ENCODE measurements at regions not wholly inside any gene's neighbourhood (a gene's known extent, or its start where the extent isn't known, plus 50 kb on each side); places are given as distances from the start of the nearest gene placed in this dataset.

GRCh38 chr16:27692576-27692975 lies 142.6 kb downstream of the KATNIP start:
- H3K27me3 ChIP-seq (replicated peaks; ENCODE audit: insufficient read depth) = no peaks in the 10 kb centered on the region
- H3K4me3 ChIP-seq = no peak overlapping the region
- H3K9me3 ChIP-seq = no peaks in the 10 kb centered on the region
- TF ChIP-seq CTCF (IDR thresholded peaks at IDR 0.05) (no peak), POLR2A (IDR thresholded peaks at IDR 0.05) (no peak), POLR2AphosphoS5 (IDR thresholded peaks at IDR 0.05) (no peak)
- no peak overlapping the region for H3K27ac ChIP-seq
- 94% methylated on average over 10 of the region's 10 CpGs for WGBS
- DNase-seq (ENCODE audit: low spot score) = no peak
- intact Hi-C loops (cut with DNase I) = no loop called here
- no peaks in the 10 kb centered on the region for H3K36me3 ChIP-seq
- no peaks in the 10 kb centered on the region for H3K4me1 ChIP-seq (replicated peaks)

DNA sequence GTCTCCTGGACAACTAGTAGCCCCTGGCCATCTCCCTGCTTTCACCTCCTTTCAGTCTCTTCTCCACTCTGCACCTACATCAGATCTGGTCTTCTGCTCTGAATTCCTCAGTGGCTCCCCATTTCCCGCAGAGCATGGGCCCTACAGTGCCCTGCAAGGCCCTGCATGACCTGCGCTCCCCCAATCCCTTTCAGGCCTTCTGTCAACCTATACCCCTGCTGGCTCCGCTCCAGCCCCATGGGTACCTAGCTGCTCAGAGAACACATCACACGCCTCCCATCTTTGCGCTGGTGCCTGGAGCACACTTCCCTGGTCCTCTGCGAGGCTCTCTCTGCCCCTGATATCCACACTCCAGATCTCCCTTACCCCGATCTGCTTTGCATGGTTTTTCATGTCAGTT lies 145.2 kb downstream of the KATNIP start:
- intact Hi-C loops (cut with DNase I) = no loop called here
- TF ChIP-seq CTCF (IDR thresholded peaks at IDR 0.05) (no peak), POLR2A (IDR thresholded peaks at IDR 0.05) (no peak), POLR2AphosphoS5 (IDR thresholded peaks at IDR 0.05) (no peak)
- Histone ChIP-seq H3K4me1 (replicated peaks) (no peaks in the 10 kb centered on the region), H3K27ac (no peak overlapping the region), H3K9me3 (no peaks in the 10 kb centered on the region), H3K27me3 (replicated peaks; ENCODE audit: insufficient read depth) (no peaks in the 10 kb centered on the region), H3K4me3 (no peak overlapping the region), H3K36me3 (no peaks in the 10 kb centered on the region)
- 94% methylated on average over 7 of the region's 7 CpGs for WGBS
- no peak for DNase-seq (ENCODE audit: low spot score)

- intact Hi-C loops (cut with DNase I) = no loop called here
- H3K4me3 ChIP-seq = no peak overlapping the region
- 71% methylated on average over 14 of the region's 14 CpGs for WGBS
- no peaks in the 10 kb centered on the region for H3K9me3 ChIP-seq
- H3K4me1 ChIP-seq (replicated peaks) = no peaks in the 10 kb centered on the region
- no peak overlapping the region for H3K27ac ChIP-seq
- DNase-seq (ENCODE audit: low spot score) = no peak
- TF ChIP-seq POLR2A (IDR thresholded peaks at IDR 0.05) = no peak
- no peak for TF ChIP-seq POLR2AphosphoS5 (IDR thresholded peaks at IDR 0.05)
- no peak for TF ChIP-seq CTCF (IDR thresholded peaks at IDR 0.05)
- no peaks in the 10 kb centered on the region for H3K27me3 ChIP-seq (replicated peaks; ENCODE audit: insufficient read depth)
- H3K36me3 ChIP-seq = no peaks in the 10 kb centered on the region
Measured at GRCh38 chr16:27698266-27698665, 148.3 kb downstream of the KATNIP start.

GRCh38 chr16:27698746-27699145 lies 148.8 kb downstream of the KATNIP start:
- Histone ChIP-seq H3K27ac (no peak overlapping the region), H3K36me3 (no peaks in the 10 kb centered on the region), H3K4me3 (no peak overlapping the region), H3K9me3 (no peaks in the 10 kb centered on the region), H3K4me1 (replicated peaks) (no peaks in the 10 kb centered on the region), H3K27me3 (replicated peaks; ENCODE audit: insufficient read depth) (no peaks in the 10 kb centered on the region)
- 97% methylated on average over 8 of the region's 8 CpGs for WGBS
- intact Hi-C loops (cut with DNase I) = no loop called here
- TF ChIP-seq POLR2AphosphoS5 (IDR thresholded peaks at IDR 0.05) = no peak
- TF ChIP-seq POLR2A (IDR thresholded peaks at IDR 0.05) = no peak
- no peak for TF ChIP-seq CTCF (IDR thresholded peaks at IDR 0.05)
- DNase-seq (ENCODE audit: low spot score) = no peak

GRCh38 chr16:27699540-27699939 lies 149.6 kb downstream of the KATNIP start:
- Histone ChIP-seq H3K9me3 (no peaks in the 10 kb centered on the region), H3K4me3 (no peak overlapping the region), H3K27ac (no peak overlapping the region), H3K4me1 (replicated peaks) (no peaks in the 10 kb centered on the region), H3K36me3 (no peaks in the 10 kb centered on the region), H3K27me3 (replicated peaks; ENCODE audit: insufficient read depth) (no peaks in the 10 kb centered on the region)
- intact Hi-C loops (cut with DNase I) = no loop called here
- no peak for DNase-seq (ENCODE audit: low spot score)
- 96% methylated on average over 7 of the region's 7 CpGs for WGBS
- no peak for TF ChIP-seq POLR2AphosphoS5 (IDR thresholded peaks at IDR 0.05)
- TF ChIP-seq CTCF (IDR thresholded peaks at IDR 0.05) = no peak
- TF ChIP-seq POLR2A (IDR thresholded peaks at IDR 0.05) = no peak
